DOHH2 (cell line): ENCODE measurements at regions not wholly inside any gene's neighbourhood (a gene's known extent, or its start where the extent isn't known, plus 50 kb on each side); places are given as distances from the start of the nearest gene placed in this dataset.

ENCODE experiments used
- H3F3A ChIP-seq: fragments of 200-600 bp; sonication (generic), shearing (Covaris generic); 2 replicates; pipeline ENCODE4 v1.6.0; 2016; ENCODE audit warnings: antibody characterized with exemption, mild to moderate bottlenecking; ENCODE audit not compliant: control insufficient read depth, insufficient read depth
- H3K27ac ChIP-seq: fragments of 200-600 bp; sonication (generic); 2 replicates; pipeline ENCODE4 v1.5.1; 2014; ENCODE audit warnings: low read depth, mild to moderate bottlenecking, low read length, moderate library complexity
- H3K27me3 ChIP-seq: fragments of 200-600 bp; sonication (generic); 2 replicates; pipeline ENCODE4 v1.6.1; 2014; ENCODE audit warnings: mild to moderate bottlenecking, low read length, mixed read lengths; ENCODE audit not compliant: control insufficient read depth
- H3K36me3 ChIP-seq: fragments of 200-600 bp; sonication (generic); 2 replicates; pipeline ENCODE4 v1.6.1; 2014; ENCODE audit warnings: mild to moderate bottlenecking, low read length, moderate library complexity, mixed read lengths; ENCODE audit not compliant: control insufficient read depth
- H3K4me1 ChIP-seq: fragments of 200-600 bp; sonication (generic); 2 replicates; pipeline ENCODE4 v1.6.1; 2014; ENCODE audit warnings: mild to moderate bottlenecking, low read length, mixed read lengths; ENCODE audit not compliant: control insufficient read depth
- H3K4me2 ChIP-seq: fragments of 200-600 bp; sonication (generic); 2 replicates; pipeline ENCODE4 v1.6.0; 2014; ENCODE audit warnings: mild to moderate bottlenecking, low read length, moderate library complexity
- H3K4me3 ChIP-seq: fragments of 200-600 bp; sonication (generic); 2 replicates; pipeline ENCODE4 v1.5.1; 2014; ENCODE audit warnings: mild to moderate bottlenecking, low read length, mixed read lengths
- H3K79me2 ChIP-seq: fragments of 200-600 bp; sonication (generic); 2 replicates; pipeline ENCODE4 v1.6.1; 2014; ENCODE audit warnings: mild to moderate bottlenecking, low read length, mixed read lengths; ENCODE audit not compliant: control insufficient read depth
- H3K9me2 ChIP-seq: fragments of 200-600 bp; sonication (generic); replicated peaks from 2 replicates; pipeline ENCODE4 v1.6.1; 2014; ENCODE audit warnings: mild to moderate bottlenecking, low read length, mixed read lengths; ENCODE audit not compliant: control insufficient read depth
- H3K9me3 ChIP-seq: fragments of 200-600 bp; sonication (generic); 2 replicates; pipeline ENCODE4 v1.6.1; 2014; ENCODE audit warnings: antibody characterized with exemption, low read length, mixed read lengths; ENCODE audit not compliant: control insufficient read depth, insufficient read depth
- H4K20me1 ChIP-seq: fragments of 200-600 bp; sonication (generic); 2 replicates; pipeline ENCODE4 v1.6.0; 2014; ENCODE audit warnings: low read depth, mild to moderate bottlenecking, antibody characterized with exemption, low read length, moderate library complexity; ENCODE audit not compliant: control insufficient read depth, insufficient read depth
- EZH2phosphoT487 ChIP-seq: fragments of 200-600 bp; sonication (generic); IDR thresholded peaks from 2 replicates; pipeline ENCODE4 v1.6.1; 2017; ENCODE audit warnings: borderline replicate concordance, mild to moderate bottlenecking, antibody characterized with exemption, low read length, moderate library complexity, mixed read lengths
- TF ChIP-seq, protein P1 (sequence below): fragments of 200-600 bp; sonication (generic); IDR thresholded peaks from one replicate; pipeline ENCODE4 v1.5.1; 2014; ENCODE audit warnings: antibody characterized with exemption, mild to moderate bottlenecking, low read depth, low read length; ENCODE audit not compliant: poor library complexity, severe bottlenecking

DNA sequence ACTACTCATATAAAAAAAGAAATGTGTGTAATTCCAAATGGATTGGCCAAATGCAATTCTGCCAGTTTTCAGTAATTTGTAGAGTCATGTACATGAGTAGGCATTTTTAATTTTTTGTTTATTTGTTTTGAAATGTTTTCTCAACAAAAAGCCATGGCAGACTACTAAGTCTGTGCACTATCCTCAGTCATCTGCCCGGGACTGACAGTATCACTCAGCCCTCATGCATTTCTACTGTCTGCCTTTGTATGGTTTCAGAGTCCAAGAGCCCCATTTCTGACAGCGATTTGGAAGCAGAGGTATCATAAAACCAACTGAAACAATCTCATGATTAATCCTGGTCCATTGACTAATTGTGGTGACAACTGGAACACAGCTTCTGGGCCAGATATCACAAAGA is 109.9 kb upstream of the NYAP2 start:
- no peaks in the 10 kb centered on the region for H3F3A ChIP-seq
- no peaks in the 10 kb centered on the region for H3K79me2 ChIP-seq
- no peaks in the 10 kb centered on the region for H3K9me3 ChIP-seq
- H3K4me3 ChIP-seq = no peak overlapping the region
- no peak for TF ChIP-seq EZH2phosphoT487
- TF ChIP-seq, protein P1, sequence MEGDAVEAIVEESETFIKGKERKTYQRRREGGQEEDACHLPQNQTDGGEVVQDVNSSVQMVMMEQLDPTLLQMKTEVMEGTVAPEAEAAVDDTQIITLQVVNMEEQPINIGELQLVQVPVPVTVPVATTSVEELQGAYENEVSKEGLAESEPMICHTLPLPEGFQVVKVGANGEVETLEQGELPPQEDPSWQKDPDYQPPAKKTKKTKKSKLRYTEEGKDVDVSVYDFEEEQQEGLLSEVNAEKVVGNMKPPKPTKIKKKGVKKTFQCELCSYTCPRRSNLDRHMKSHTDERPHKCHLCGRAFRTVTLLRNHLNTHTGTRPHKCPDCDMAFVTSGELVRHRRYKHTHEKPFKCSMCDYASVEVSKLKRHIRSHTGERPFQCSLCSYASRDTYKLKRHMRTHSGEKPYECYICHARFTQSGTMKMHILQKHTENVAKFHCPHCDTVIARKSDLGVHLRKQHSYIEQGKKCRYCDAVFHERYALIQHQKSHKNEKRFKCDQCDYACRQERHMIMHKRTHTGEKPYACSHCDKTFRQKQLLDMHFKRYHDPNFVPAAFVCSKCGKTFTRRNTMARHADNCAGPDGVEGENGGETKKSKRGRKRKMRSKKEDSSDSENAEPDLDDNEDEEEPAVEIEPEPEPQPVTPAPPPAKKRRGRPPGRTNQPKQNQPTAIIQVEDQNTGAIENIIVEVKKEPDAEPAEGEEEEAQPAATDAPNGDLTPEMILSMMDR = no peak
- H3K27ac ChIP-seq = no peak overlapping the region
- H3K4me1 ChIP-seq = peaks cover 7% of the 10 kb centered on the region
- no peak overlapping the region for H3K4me2 ChIP-seq
- H4K20me1 ChIP-seq = no peaks in the 10 kb centered on the region
- no peaks in the 10 kb centered on the region for H3K9me2 ChIP-seq
- H3K27me3 ChIP-seq = no peaks in the 10 kb centered on the region
- no peaks in the 10 kb centered on the region for H3K36me3 ChIP-seq

- H3K9me3 ChIP-seq = no peaks in the 10 kb centered on the region
- no peak overlapping the region for H3K27ac ChIP-seq
- H3K4me1 ChIP-seq = peaks cover 7% of the 10 kb centered on the region
- no peaks in the 10 kb centered on the region for H3K36me3 ChIP-seq
- H3K27me3 ChIP-seq = no peaks in the 10 kb centered on the region
- no peaks in the 10 kb centered on the region for H3F3A ChIP-seq
- no peaks in the 10 kb centered on the region for H4K20me1 ChIP-seq
- no peak overlapping the region for H3K4me2 ChIP-seq
- H3K9me2 ChIP-seq = no peaks in the 10 kb centered on the region
- TF ChIP-seq EZH2phosphoT487 = no peak
- TF ChIP-seq, protein P1 = no peak
- H3K4me3 ChIP-seq = no peak overlapping the region
- no peaks in the 10 kb centered on the region for H3K79me2 ChIP-seq
Measured at GRCh38 chr2:225288986-225289385, 110.5 kb upstream of the NYAP2 start.

DNA sequence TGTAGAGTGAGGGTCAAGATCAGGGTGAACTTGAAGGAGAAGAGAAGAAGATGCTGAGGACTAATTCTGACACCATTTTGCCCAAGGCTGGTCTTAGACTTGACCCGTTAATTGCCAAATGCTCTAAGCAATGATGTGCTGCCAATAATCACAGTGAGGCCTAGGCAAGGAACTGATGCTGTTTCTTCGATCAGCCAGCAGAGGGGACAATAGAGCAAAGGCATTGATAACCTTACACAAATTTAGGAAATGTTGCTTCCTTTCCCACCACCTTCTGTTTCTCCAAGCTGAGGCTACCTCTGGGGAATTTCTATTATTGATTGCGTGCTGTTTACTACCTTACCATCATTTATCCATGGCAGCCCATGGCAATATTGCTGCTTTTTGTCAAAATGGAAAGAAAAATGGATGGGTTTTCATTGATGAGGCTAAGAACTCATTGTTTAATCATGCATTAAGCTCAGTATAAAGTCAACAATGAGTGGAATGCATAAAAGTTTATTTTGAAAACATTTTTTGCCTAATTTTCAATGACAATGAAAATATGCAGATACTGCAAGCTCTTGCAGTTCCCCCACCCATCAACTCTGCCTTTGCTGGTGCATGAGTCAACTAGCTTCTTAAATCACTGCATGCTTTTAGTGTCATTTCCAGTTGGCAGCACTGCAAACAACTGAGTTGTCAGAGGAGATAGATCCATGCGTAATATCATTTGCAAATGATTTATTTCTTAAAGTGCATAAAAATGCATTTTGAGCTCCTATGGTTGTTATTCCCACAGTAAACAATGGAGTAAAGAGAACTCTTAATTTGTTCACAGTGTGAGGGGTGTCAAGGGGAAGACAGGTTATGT is 116.4 kb upstream of the NYAP2 start:
- Histone ChIP-seq H3K4me1 (peaks cover 4% of the 10 kb centered on the region; the same call in 1 of the 2 replicates), H3K4me3 (no peak overlapping the region), H3K79me2 (no peaks in the 10 kb centered on the region), H3K9me3 (no peaks in the 10 kb centered on the region), H3K27me3 (no peaks in the 10 kb centered on the region), H3K9me2 (no peaks in the 10 kb centered on the region), H3K4me2 (no peak overlapping the region), H3F3A (no peaks in the 10 kb centered on the region), H3K27ac (no peak overlapping the region), H3K36me3 (no peaks in the 10 kb centered on the region), H4K20me1 (no peaks in the 10 kb centered on the region)
- TF ChIP-seq, protein P1 = peak; percentile 81
- no peak for TF ChIP-seq EZH2phosphoT487
